Colonic mucosa (tissue), 4 donors: ENCODE measurements at regions not wholly inside any gene's neighbourhood (a gene's known extent, or its start where the extent isn't known, plus 50 kb on each side); places are given as distances from the start of the nearest gene placed in this dataset.

Source experiments
- DNase-seq: peaks from one replicate; pipeline ENCODE4 v3.0.0-alpha.2; 2020
- H3K27ac ChIP-seq: fragments of 200-600 bp; one replicate; pipeline ENCODE4 v1.8.0; 2021
- H3K27me3 ChIP-seq: fragments of 200-600 bp; one replicate; pipeline ENCODE4 v1.8.0; 2021
- H3K36me3 ChIP-seq: fragments of 200-600 bp; one replicate; pipeline ENCODE4 v1.8.0; 2021
- H3K4me1 ChIP-seq: fragments of 200-600 bp; one replicate; pipeline ENCODE4 v1.8.0; 2021; ENCODE audit warnings: mild to moderate bottlenecking
- H3K4me3 ChIP-seq: fragments of 200-600 bp; one replicate; pipeline ENCODE4 v1.8.0; 2021
- H3K9ac ChIP-seq, 2 donors: one replicate each; pipeline ENCODE4 v1.7.0; 2013; ENCODE audit warnings: control low read depth in 2 of 2, low read depth in 2 of 2, low read length in 2 of 2
- H3K9me3 ChIP-seq: fragments of 200-600 bp; one replicate; pipeline ENCODE4 v1.8.0; 2021
- CTCF ChIP-seq: fragments of 200-600 bp; IDR thresholded peaks from one replicate; pipeline ENCODE4 v1.8.0; 2022; ENCODE audit warnings: antibody characterized with exemption, mild to moderate bottlenecking
- intact Hi-C: fragments of 100-400 bp; cut with DNase I; formaldehyde crosslinking; loops from one replicate; pipeline ENCODE4 v1.14.1; 2022
- donor health status: healthy.
- donor health status: DM: no; HTN: no; CAD: no.
- donor health status: DM: no; HTN: no; CAD: no.

GRCh38 chr6:115691433-115691832, 369.3 kb downstream of the FRK start:
- H3K27me3 ChIP-seq, result no peaks in the 10 kb centered on the region
- no peak overlapping the region for H3K27ac ChIP-seq
- TF ChIP-seq CTCF, result no peak
- intact Hi-C loops, result no loop called here
- no peaks in the 10 kb centered on the region for H3K4me1 ChIP-seq
- no peaks in the 10 kb centered on the region for H3K36me3 ChIP-seq
- H3K9me3 ChIP-seq, result no peaks in the 10 kb centered on the region
- DNase-seq, result no peak
- no peak overlapping the region for H3K9ac ChIP-seq
- no peak overlapping the region for H3K4me3 ChIP-seq

GRCh38 chr6:115690854-115691253, 369.8 kb downstream of the FRK start:
- Histone ChIP-seq H3K36me3 (no peaks in the 10 kb centered on the region), H3K27ac (no peak overlapping the region), H3K27me3 (no peaks in the 10 kb centered on the region), H3K9me3 (no peaks in the 10 kb centered on the region), H3K4me3 (no peak overlapping the region), H3K9ac (no peak overlapping the region), H3K4me1 (no peaks in the 10 kb centered on the region)
- intact Hi-C loops, result no loop called here
- DNase-seq, result no peak
- TF ChIP-seq CTCF, result no peak

- no peak for DNase-seq
- Histone ChIP-seq H3K9me3 (no peaks in the 10 kb centered on the region), H3K9ac (no peak overlapping the region), H3K27me3 (no peaks in the 10 kb centered on the region), H3K27ac (no peak overlapping the region), H3K4me3 (no peak overlapping the region), H3K4me1 (no peaks in the 10 kb centered on the region), H3K36me3 (no peaks in the 10 kb centered on the region)
- TF ChIP-seq CTCF, result no peak
- intact Hi-C loops, result no loop called here
Observed at GRCh38 chr6:115681978-115682775, 378.5 kb downstream of the FRK start.

- intact Hi-C loops, result no loop called here
- H3K9ac ChIP-seq, result no peak overlapping the region
- no peaks in the 10 kb centered on the region for H3K36me3 ChIP-seq
- no peak for DNase-seq
- H3K27me3 ChIP-seq, result no peaks in the 10 kb centered on the region
- H3K4me3 ChIP-seq, result no peak overlapping the region
- no peaks in the 10 kb centered on the region for H3K4me1 ChIP-seq
- H3K27ac ChIP-seq, result no peak overlapping the region
- no peaks in the 10 kb centered on the region for H3K9me3 ChIP-seq
- no peak for TF ChIP-seq CTCF
Observed at GRCh38 chr6:115680621-115681020, 380.1 kb downstream of the FRK start.

- Histone ChIP-seq H3K27ac (no peak overlapping the region), H3K36me3 (no peaks in the 10 kb centered on the region), H3K27me3 (no peaks in the 10 kb centered on the region), H3K4me3 (no peak overlapping the region), H3K9ac (no peak overlapping the region), H3K9me3 (no peaks in the 10 kb centered on the region), H3K4me1 (no peaks in the 10 kb centered on the region)
- TF ChIP-seq CTCF, result no peak
- DNase-seq, result no peak
- intact Hi-C loops, result no loop called here
Observed at GRCh38 chr6:115677198-115677597, 383.5 kb downstream of the FRK start.
